ENCODE measurements at regions not wholly inside any gene's neighbourhood (a gene's known extent, or its start where the extent isn't known, plus 50 kb on each side); places are given as distances from the start of the nearest gene placed in this dataset.

DNA sequence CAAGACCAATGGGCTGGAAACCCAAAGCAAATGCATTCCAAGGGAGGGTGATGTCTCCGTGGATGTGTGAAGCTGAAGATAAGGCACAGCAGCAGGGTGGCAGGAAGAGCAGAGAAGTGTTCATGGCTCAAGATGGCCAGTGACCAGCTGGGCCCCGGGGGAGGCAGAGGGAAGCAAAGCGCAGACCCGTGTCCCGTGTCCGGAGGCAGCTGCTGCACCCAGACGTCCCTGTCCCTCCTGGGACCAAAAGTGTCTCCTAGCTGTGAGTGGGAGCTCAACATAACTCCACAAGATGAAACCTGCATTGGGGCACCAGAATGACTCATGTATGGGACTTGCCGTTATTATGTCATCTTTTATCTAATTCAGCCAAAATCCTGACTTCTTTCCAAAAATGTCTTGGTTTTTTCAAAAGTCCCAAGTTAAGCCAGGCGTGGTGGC, 118.2 kb downstream of the RIPK4 start:
- TF ChIP-seq, protein P1, sequence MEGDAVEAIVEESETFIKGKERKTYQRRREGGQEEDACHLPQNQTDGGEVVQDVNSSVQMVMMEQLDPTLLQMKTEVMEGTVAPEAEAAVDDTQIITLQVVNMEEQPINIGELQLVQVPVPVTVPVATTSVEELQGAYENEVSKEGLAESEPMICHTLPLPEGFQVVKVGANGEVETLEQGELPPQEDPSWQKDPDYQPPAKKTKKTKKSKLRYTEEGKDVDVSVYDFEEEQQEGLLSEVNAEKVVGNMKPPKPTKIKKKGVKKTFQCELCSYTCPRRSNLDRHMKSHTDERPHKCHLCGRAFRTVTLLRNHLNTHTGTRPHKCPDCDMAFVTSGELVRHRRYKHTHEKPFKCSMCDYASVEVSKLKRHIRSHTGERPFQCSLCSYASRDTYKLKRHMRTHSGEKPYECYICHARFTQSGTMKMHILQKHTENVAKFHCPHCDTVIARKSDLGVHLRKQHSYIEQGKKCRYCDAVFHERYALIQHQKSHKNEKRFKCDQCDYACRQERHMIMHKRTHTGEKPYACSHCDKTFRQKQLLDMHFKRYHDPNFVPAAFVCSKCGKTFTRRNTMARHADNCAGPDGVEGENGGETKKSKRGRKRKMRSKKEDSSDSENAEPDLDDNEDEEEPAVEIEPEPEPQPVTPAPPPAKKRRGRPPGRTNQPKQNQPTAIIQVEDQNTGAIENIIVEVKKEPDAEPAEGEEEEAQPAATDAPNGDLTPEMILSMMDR (IDR thresholded peaks at IDR 0.05; ENCODE audit: low read depth, low read length): no peak
- TF ChIP-seq POLR2A (IDR thresholded peaks at IDR 0.05; ENCODE audit: extremely low read depth, insufficient read length) (no peak), MYC (IDR thresholded peaks at IDR 0.05; ENCODE audit: low read depth, low read length) (no peak)
- TF ChIP-seq, protein P2, sequence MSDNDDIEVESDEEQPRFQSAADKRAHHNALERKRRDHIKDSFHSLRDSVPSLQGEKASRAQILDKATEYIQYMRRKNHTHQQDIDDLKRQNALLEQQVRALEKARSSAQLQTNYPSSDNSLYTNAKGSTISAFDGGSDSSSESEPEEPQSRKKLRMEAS (IDR thresholded peaks at IDR 0.05; ENCODE audit: low read depth, low read length): no peak

Measured in NB4 (cell line).